Tibial nerve (tissue), 4 donors: ENCODE measurements at regions not wholly inside any gene's neighbourhood (a gene's known extent, or its start where the extent isn't known, plus 50 kb on each side); places are given as distances from the start of the nearest gene placed in this dataset.

ENCODE experiments used
- DNase-seq, 2 donors: peaks; one replicate each; pipeline ENCODE4 v3.0.0-alpha.2; 2019; ENCODE audit warnings: low spot score in 2 of 2
- H3K27ac ChIP-seq, 4 donors: fragments of 200-600 bp; sonication (generic) in 3 of 4; one replicate each; pipeline ENCODE4 v1.5.1; 2017 to 2019; ENCODE audit warnings: mild to moderate bottlenecking in 1 of 4
- H3K27me3 ChIP-seq, 2 donors: fragments of 200-600 bp; sonication (generic) in 1 of 2; one replicate each; pipeline versions ENCODE4 v1.5.1 to v1.6.0; 2017 to 2019
- H3K36me3 ChIP-seq, 3 donors: fragments of 200-600 bp; sonication (generic); one replicate each; pipeline ENCODE4 v1.5.1; 2018 to 2019
- H3K4me1 ChIP-seq, 4 donors: fragments of 200-600 bp; sonication (generic) in 3 of 4; one replicate each; pipeline ENCODE4 v1.5.1; 2017 to 2019
- H3K4me3 ChIP-seq, 4 donors: fragments of 200-600 bp; sonication (generic) in 3 of 4; one replicate each; pipeline ENCODE4 v1.5.1; 2017 to 2019; ENCODE audit warnings: mild to moderate bottlenecking in 1 of 4, moderate library complexity in 1 of 4
- H3K9me3 ChIP-seq, 4 donors: fragments of 200-600 bp; sonication (generic) in 3 of 4; one replicate each; pipeline ENCODE4 v1.5.1; 2017 to 2019
- EP300 ChIP-seq, 2 donors: sonication (generic); formaldehyde crosslinking; IDR thresholded peaks; one replicate each; pipeline ENCODE4 v1.6.1; 2017; ENCODE audit warnings: antibody characterized with exemption in 2 of 2, mild to moderate bottlenecking in 1 of 2
- POLR2A ChIP-seq, 2 donors: fragments of 450-650 bp; IDR thresholded peaks; one replicate each; pipeline ENCODE4 v1.6.1; 2017; ENCODE audit warnings: antibody characterized with exemption in 2 of 2, mild to moderate bottlenecking in 2 of 2, moderate library complexity in 2 of 2
- WGBS, 2 donors: methylation state at CpG; one replicate each; pipeline ENCODE4 v1.1.5; 2018; 5-methylcytosine and 5-hydroxymethylcytosine counted together
- TF ChIP-seq, protein P1 (sequence below), 5 experiments: fragments of 200-600 bp in 3 of 5; fragments of 450-650 bp in 2 of 5; sonication (generic) in 3 of 5; IDR thresholded peaks; one replicate each; pipeline ENCODE4 v1.5.1; 2016 to 2019; ENCODE audit warnings: antibody characterized with exemption in 5 of 5, mild to moderate bottlenecking in 3 of 5, moderate library complexity in 2 of 5

GRCh38 chr10:132485391-132485790, 52.2 kb upstream of the INPP5A start:
- WGBS, 2 donors: 87 to 91% methylated on average over 10 of the region's 10 CpGs
- H3K27me3 ChIP-seq: no peaks in the 10 kb centered on the region
- no peak overlapping the region for H3K27ac ChIP-seq
- no peak for TF ChIP-seq POLR2A (IDR thresholded peaks at IDR 0.05)
- peaks cover 0 to 29% (median 26%) of the 10 kb centered on the region in 4 donors for H3K4me1 ChIP-seq
- no peak overlapping the region for H3K4me3 ChIP-seq
- no peaks in the 10 kb centered on the region for H3K36me3 ChIP-seq
- H3K9me3 ChIP-seq: no peaks in the 10 kb centered on the region
- DNase-seq: no peak

- no peak for DNase-seq
These were observed 51.0 kb upstream of the INPP5A start for GRCh38 chr10:132486539-132487121.

GRCh38 chr10:132487241-132488135, 50.1 kb upstream of the INPP5A start:
- H3K27me3 ChIP-seq: no peaks in the 10 kb centered on the region
- no peaks in the 10 kb centered on the region for H3K9me3 ChIP-seq
- DNase-seq: no peak
- no peak overlapping the region for H3K27ac ChIP-seq
- H3K4me3 ChIP-seq: no peak overlapping the region
- H3K4me1 ChIP-seq: peaks cover 0 to 20% (median 16%) of the 10 kb centered on the region in 4 donors
- no peaks in the 10 kb centered on the region for H3K36me3 ChIP-seq
- TF ChIP-seq POLR2A (IDR thresholded peaks at IDR 0.05) (no peak), EP300 (IDR thresholded peaks at IDR 0.05) (no peak)
- TF ChIP-seq, protein P1, sequence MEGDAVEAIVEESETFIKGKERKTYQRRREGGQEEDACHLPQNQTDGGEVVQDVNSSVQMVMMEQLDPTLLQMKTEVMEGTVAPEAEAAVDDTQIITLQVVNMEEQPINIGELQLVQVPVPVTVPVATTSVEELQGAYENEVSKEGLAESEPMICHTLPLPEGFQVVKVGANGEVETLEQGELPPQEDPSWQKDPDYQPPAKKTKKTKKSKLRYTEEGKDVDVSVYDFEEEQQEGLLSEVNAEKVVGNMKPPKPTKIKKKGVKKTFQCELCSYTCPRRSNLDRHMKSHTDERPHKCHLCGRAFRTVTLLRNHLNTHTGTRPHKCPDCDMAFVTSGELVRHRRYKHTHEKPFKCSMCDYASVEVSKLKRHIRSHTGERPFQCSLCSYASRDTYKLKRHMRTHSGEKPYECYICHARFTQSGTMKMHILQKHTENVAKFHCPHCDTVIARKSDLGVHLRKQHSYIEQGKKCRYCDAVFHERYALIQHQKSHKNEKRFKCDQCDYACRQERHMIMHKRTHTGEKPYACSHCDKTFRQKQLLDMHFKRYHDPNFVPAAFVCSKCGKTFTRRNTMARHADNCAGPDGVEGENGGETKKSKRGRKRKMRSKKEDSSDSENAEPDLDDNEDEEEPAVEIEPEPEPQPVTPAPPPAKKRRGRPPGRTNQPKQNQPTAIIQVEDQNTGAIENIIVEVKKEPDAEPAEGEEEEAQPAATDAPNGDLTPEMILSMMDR (IDR thresholded peaks at IDR 0.05): no peak
- WGBS, 2 donors: 90 to 91% methylated on average over 33 to 39 of the region's 41 CpGs

More at GRCh38 chr10:132486539-132487121, 51.0 kb upstream of the INPP5A start:
- Histone ChIP-seq H3K4me1 (peaks cover 0 to 19% (median 16%) of the 10 kb centered on the region in 4 donors), H3K9me3 (no peaks in the 10 kb centered on the region), H3K27ac (no peak overlapping the region), H3K27me3 (no peaks in the 10 kb centered on the region), H3K36me3 (no peaks in the 10 kb centered on the region), H3K4me3 (no peak overlapping the region)
- 88 to 89% methylated on average over 18 to 24 of the region's 24 CpGs for WGBS, 2 donors
- TF ChIP-seq, protein P1 (IDR thresholded peaks at IDR 0.05): no peak
